AG04449 (cell line): ENCODE measurements at regions not wholly inside any gene's neighbourhood (a gene's known extent, or its start where the extent isn't known, plus 50 kb on each side); places are given as distances from the start of the nearest gene placed in this dataset.

ENCODE experiments used
- CTCF ChIA-PET: fragments of 350-600 bp; formaldehyde crosslinking; extraction: SDS; loops from one replicate; lab custom pipeline; 2021; ENCODE audit warnings: antibody characterized with exemption; lab: Yijun Ruan, JAX
- POLR2A ChIA-PET: fragments of 400-600, 350-600 bp; formaldehyde crosslinking; extraction: SDS; loops from one replicate; lab custom pipeline; 2020; ENCODE audit warnings: antibody characterized with exemption, inconsistent platforms; lab: Yijun Ruan, JAX
- DNase-seq: peaks from one replicate; pipeline ENCODE4 v3.0.0-alpha.2; 2010; ENCODE audit warnings: low read depth, low spot score
- H3K4me3 ChIP-seq: 2 replicates; pipeline ENCODE4 v1.5.1; 2011; ENCODE audit warnings: low read depth, mild to moderate bottlenecking, control low read depth, low read length
- TF ChIP-seq, protein P1 (sequence below): IDR thresholded peaks from one replicate; pipeline ENCODE4 v1.5.1; 2011; ENCODE audit warnings: mild to moderate bottlenecking, moderate library complexity, low read length, control low read depth, inconsistent platforms; ENCODE audit not compliant: insufficient read depth; ENCODE audit errors: missing control alignments

DNA sequence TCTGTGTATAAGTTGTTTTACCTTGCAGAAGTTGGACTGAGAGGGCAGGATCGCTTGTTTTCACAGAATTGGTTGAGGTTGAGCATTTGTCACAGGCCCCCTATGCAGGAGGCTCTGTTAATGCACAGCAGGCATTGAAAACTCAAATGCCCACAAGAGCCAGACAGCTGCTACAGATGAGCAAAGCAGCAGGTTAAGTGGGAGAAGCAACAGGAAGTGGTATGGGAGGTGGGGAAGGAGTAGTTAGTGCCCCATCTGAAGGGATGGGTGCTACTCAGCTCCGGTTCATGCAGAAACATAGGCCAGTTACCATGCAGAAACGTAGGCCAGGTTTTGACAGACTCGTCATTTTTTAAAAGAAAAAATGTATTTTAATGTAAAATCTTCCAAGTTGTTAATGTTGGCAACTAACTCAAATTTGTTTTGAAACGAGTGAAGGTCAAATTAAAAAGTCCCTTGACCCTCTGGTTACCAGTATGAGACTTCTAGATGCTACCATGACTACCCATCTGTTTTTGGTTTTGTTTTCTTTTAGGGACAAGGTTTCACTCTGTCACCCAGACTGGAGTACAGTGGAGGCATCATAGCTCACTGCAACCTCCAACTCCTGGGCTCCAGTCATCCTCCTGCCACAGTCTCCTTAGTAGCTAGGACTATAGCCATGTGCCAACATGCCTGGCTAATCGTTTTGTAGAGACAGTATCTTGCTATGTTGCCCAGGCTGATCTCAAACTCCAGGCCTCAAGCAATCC, 84.7 kb upstream of the FRMD6 start:
- TF ChIP-seq, protein P1, sequence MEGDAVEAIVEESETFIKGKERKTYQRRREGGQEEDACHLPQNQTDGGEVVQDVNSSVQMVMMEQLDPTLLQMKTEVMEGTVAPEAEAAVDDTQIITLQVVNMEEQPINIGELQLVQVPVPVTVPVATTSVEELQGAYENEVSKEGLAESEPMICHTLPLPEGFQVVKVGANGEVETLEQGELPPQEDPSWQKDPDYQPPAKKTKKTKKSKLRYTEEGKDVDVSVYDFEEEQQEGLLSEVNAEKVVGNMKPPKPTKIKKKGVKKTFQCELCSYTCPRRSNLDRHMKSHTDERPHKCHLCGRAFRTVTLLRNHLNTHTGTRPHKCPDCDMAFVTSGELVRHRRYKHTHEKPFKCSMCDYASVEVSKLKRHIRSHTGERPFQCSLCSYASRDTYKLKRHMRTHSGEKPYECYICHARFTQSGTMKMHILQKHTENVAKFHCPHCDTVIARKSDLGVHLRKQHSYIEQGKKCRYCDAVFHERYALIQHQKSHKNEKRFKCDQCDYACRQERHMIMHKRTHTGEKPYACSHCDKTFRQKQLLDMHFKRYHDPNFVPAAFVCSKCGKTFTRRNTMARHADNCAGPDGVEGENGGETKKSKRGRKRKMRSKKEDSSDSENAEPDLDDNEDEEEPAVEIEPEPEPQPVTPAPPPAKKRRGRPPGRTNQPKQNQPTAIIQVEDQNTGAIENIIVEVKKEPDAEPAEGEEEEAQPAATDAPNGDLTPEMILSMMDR: no peak
- ChIA-PET POLR2A (interaction anchor here (0.7 kb wide), 2 partner anchors 41 to 53 kb away, joined by 3 read pairs; no protein-coding TSS in a partner anchor), CTCF (interaction anchor here (1.0 to 2.6 kb wide), 2 partner anchors 8 to 284 kb away, joined by 3 to 13 read pairs; no protein-coding TSS in a partner anchor)
- H3K4me3 ChIP-seq: no peak overlapping the region
- no peak for DNase-seq

DNA sequence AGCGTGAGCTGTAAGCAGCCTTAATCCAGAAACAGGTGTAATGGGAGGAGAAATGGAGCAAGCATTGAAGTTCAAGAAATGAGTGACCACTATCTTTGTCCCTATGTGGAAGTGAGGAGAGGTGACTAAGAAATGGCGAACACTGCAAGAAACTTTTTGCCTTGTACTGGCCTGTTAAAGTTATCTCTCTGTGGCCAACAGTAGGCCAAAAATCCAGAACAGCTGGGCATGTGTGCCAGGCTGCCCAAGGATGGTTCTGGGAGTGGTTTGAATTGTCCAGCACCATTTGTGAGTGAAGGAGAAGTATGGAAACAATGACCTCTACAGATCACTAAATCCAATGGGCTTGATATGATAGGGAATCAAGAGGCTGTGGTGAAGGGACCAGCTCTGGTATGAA, 83.3 kb upstream of the FRMD6 start:
- TF ChIP-seq, protein P1: no peak
- H3K4me3 ChIP-seq: no peak overlapping the region
- POLR2A ChIA-PET: no interaction called here
- DNase-seq: no peak
- CTCF ChIA-PET: interaction anchor here (2.6 kb wide), 1 partner anchor 285 kb away, joined by 13 read pairs; no protein-coding TSS in a partner anchor

DNA sequence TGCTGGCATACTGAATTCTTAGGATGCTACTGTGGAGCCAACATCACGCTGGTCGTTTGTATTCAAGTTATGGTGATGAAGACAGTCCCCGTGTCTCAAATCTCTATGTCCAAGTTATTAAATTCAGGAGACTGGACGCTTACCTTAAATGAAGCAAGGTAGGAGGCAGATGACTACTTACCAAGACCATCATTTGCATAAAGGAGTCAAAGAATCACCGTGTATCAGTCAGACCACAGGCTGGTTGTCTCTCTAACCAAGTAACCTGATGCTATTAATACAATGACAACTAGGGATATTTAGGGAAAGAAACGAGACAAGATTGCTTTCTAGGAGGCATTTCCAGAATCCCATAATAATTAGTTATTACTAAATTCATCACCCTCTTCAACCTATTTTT, 78.1 kb upstream of the FRMD6 start:
- ChIA-PET POLR2A (no interaction called here), CTCF (interaction anchor here (1.5 kb wide), 1 partner anchor 79 kb away, joined by 4 read pairs; no protein-coding TSS in a partner anchor)
- TF ChIP-seq, protein P1: no peak

DNA sequence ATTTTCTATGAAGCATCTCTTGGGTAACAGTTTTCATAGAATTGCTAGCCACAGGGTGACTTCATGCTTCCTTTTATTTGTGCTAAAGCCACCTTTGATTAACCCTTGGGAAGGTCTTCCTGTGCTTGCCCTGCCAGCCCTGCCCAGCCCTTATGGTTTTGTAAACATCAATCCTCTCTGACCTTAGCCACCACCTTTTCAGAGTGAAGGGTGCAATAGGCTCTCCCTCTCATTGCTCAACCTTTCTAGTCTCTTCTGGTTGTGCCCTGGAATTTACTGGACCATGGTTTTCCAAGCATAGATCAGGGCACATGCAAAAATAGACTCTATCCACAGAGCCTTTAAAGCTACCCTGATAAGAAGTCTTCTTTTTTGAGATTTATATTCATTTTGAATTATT, 77.7 kb upstream of the FRMD6 start:
- TF ChIP-seq, protein P1: no peak
- H3K4me3 ChIP-seq: no peak overlapping the region
- no peak for DNase-seq
- ChIA-PET POLR2A (no interaction called here), CTCF (no interaction called here)

More for the DNA sequence above, 78.1 kb upstream of the FRMD6 start:
- no peak overlapping the region for H3K4me3 ChIP-seq
- DNase-seq: no peak

DNA sequence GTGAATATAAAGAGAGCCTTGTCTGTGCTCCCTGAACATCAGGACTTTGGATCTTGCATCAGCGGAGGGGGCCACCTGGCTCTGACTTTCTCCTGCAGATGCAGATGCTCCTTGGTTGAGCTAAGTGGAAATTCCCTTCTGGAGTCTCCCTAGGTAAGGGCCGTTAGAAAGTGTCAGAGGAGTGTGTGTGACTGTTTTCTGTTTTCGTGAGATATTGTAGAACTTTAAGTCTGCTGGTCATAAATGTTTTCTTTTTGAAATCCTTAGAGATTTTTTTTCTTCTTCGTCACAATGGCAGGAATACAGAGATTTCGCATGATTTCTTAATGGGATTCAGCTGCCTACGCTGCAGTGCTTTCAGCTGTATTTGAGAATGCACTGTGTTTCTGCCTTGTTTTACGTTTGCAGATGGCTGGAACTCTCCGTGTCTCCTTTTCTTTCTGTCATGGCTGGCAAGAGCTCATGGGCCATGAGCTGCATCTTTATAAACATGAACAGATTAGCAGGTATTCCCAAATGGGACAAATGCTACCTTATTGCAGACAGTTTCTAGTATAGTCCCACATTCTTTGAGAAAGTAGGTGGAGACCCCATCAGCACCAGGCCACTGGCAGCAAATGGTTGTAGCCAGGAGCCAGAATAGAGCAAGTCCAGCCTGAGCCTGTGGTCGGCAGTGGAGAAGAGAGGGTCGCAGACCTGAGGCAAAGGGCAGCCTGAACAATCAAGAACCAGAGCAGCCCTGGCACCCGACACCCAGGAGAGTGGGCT, 76.2 kb upstream of the FRMD6 start:
- POLR2A ChIA-PET: interaction anchor here (2.0 kb wide), 1 partner anchor 77 kb away, joined by 5 read pairs; the partner anchor contains the start of gene FRMD6
- TF ChIP-seq, protein P1: no peak
- CTCF ChIA-PET: interaction anchor here (1.0 to 1.4 kb wide), 2 partner anchors 10 to 293 kb away, joined by 3 to 4 read pairs; no protein-coding TSS in a partner anchor
- no peak overlapping the region for H3K4me3 ChIP-seq
- DNase-seq: no peak

DNA sequence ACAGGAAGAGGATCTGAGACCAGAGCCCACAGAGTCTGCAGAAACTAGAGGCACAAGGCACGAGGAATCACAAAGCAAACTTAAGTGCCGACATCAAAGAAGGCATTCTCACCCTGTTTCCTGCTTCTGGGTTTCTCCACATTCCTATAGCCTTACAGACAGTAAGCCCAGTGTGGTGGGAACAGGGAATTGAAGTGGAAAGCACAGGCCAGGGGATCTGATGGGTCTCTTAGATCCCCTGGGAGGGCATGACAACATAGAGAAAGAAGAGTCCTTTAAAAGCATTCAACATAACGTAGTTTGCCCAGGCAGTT, 75.6 kb upstream of the FRMD6 start:
- TF ChIP-seq, protein P1: no peak
- H3K4me3 ChIP-seq: no peak overlapping the region
- DNase-seq: no peak
- ChIA-PET CTCF (interaction anchor here (0.8 to 1.0 kb wide), 2 partner anchors 202 to 293 kb away, joined by 3 to 4 read pairs; no protein-coding TSS in a partner anchor), POLR2A (interaction anchor here (2.0 kb wide), 1 partner anchor 76 kb away, joined by 5 read pairs; the partner anchor contains the start of gene FRMD6)
